Hematopoietic multipotent progenitor cell (in vitro differentiated cells): ENCODE measurements at regions not wholly inside any gene's neighbourhood (a gene's known extent, or its start where the extent isn't known, plus 50 kb on each side); places are given as distances from the start of the nearest gene placed in this dataset.

Experiments used
- DNase-seq, 3 donors: peaks; one replicate each; pipeline ENCODE4 v3.0.0-alpha.2; 2011 to 2015; ENCODE audit warnings: low read depth in 2 of 3, low spot score in 2 of 3

DNA sequence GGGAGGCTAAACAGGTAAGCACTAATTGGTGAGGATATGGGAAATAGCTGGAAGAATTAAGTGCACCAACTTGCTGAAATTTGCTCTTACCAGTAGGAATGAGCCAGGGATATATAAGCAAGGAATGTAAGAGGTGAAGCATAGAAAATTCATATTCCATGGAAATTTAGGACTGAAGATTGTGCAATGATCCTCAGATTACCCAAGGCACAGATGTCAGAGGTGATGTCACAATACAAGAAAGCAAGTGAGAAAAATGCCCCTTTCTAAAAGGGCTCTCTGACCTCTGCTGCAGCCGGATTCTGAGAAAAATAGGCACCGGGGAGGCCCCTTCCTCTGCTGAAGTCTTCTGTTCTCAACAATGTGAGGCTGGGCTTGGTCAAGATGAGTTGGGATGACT is 112.3 kb upstream of the ZNF678 start:
- no peak for DNase-seq

- no peak for DNase-seq
Observed at GRCh38 chr1:227450489-227450888, 112.9 kb upstream of the ZNF678 start.

DNA sequence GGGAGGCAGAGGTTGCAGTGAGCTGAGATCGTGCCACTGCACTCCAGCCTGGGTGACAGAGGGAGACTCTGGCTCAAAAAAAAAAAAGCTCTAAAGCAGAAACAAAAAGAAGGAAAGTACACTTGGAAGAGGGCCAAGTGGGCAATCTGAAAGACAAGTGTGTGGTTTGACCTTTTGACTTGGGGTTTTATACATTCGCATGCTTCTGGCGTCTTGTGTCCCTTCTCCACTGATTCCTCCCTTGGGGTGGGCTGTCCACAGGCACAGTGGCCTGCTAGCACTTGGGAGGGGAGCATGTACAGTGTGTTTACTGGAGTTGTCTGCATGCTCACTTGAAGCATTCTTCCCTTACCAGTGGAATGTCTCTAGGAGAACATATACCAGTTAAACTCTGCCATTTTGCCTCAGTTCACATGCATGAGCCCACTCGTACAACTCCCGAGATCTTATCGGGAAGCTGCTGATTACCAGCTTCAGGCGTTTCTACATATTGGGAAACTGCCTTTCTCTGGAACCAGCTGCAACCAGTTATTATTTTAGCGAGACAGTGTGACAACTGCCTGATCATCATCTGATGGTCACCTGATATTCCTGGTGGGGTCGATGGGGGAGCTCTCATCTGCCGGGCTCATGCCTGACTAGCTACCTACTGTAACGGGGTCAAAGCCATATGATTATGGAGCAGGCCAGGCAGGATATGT is 113.5 kb upstream of the ZNF678 start:
- peak in 1 of 3 donors; percentile 31 for DNase-seq

- DNase-seq: peak in 1 of 3 donors; percentile 42
Observed at GRCh38 chr1:227449051-227449450, 114.3 kb upstream of the ZNF678 start.

DNA sequence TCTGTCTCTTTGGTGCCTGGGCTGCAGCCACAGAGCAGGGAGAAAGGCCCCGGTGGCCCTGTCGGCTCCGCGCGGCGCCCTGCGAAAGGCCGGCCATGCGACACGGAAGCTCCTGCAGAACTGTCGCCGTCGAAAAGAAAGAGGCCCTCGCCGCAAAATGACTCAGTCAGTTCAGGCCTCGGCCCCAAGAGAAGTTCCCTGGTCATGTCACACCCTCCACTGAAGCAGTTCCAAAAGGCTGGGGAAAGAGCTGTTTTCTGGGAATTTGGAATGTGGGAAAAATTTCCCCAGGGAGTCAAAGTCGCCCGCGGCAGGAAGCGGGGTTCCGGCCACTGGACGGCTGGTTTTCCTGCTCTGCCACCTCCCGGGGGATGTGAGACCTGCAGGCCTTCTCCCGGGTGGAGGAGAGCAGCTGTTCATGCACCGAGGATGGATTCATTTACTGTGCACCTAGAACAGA is 115.8 kb upstream of the ZNF678 start:
- no peak for DNase-seq

GRCh38 chr1:227445746-227446145 is 117.6 kb upstream of the ZNF678 start:
- no peak for DNase-seq

- no peak for DNase-seq
Observed at GRCh38 chr1:227445092-227445674, 118.2 kb upstream of the ZNF678 start.

DNA sequence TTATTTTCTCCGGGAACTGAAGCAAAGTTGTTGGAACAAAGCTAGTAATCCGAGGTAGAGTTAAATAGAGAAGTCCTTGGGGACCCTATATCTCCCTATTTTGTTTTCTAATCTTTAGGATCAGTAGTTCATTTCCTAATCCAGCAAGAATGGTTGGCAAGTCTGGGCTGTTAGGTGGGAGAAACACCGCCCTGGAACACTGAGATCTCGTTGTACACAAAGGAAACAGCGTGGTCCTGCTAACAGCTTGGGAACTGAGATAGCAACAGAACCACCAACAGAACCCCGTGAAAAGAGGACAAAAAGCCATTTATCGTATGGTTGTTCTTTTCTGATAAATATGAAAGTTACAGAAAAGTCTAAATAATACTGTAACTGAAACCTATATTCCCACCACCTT is 121.9 kb upstream of the CDC42BPA start:
- DNase-seq: no peak

DNA sequence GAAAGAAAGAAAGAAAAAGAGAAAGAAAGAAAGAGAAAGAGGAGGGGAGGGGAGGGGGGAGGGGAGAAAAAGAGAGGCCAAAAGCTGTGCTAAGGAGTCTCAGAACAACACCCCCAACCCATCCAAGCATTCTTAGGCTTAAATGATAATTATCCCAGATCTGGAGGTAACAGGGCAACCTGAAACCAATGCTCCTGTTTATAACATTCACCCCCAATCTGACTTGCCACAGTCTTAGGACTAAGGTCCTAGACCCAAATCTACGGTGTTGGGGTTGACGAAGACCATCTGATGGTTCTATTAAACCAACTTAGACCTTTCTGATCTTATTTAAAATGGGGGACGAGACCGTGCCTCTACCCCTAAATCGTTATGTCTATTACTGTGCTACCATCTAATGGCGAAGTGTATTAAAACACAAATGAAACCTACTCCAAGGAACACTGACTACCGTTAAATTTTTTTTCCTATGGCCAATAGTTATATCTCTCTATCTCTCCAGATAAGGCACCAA is 119.3 kb upstream of the CDC42BPA start:
- peak in 2 of 3 donors; percentile 63 to 86 for DNase-seq

DNA sequence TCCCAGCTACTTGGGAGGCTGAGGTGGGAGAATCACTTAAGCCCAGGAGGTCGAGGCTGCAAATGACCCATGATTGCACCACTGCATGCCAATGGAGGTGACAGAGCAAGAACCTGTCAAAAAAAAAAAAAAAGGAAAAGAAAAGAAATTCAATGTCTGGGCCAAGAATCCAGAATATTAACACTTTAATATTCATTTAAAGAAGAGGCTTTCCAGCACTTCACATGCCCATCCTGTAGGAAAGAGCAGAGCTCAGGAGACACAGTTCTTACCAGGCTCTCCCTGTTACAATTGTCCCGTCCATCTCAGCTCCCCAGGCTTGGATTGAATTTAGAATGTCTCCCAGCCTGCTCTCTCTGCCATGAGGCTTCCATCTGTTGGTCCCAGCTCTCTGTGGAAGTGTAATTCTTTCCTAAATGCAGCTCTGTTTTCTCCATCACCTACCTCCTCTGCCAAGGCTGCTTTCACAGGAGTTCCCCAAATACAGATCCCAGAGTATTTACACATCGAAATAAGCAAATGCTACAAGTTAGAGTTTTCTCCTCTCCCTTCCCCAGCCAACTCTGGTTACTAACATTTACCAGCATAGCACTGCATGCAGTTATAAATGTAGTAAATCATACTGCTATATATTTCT is 116.6 kb upstream of the CDC42BPA start:
- no peak for DNase-seq

- no peak for DNase-seq
Observed at GRCh38 chr1:227433663-227434341, 115.5 kb upstream of the CDC42BPA start.

DNA sequence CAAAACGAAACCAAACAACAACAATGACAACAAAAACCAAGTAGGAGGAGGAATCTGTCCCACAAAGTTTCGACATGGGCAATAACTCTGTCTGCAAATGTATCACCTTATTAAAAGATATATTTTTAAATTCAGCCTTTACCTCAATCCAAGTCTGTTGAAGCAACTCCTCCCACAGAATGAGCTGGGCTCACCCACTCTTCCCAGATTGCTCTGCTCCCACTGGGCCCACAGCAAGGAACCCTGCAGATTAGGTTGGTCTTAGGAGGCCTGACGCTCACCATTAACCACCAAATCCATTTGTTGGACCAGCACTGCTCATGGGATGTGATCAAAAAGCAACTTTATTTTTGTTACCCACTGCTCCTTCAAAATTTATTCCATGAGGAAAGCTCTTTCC is 114.7 kb upstream of the CDC42BPA start:
- DNase-seq: no peak

DNA sequence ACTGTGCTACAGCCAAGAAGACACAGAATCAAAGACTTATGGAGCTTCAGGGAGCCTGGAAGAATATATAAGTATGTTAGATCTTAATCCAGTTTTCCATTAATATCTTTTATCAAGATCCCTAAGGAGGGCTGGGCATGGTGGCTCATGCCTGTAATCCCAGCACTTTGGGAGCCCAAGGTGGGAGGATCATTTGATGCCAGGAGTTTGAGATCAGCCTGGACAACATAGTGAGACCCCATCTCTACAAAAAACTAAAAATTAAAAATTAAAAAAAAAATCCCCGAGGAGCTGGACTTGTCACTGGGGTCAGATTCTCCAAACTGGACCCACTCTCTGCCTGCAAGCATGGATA is 113.9 kb upstream of the CDC42BPA start:
- DNase-seq: no peak

GRCh38 chr1:227429447-227430359 is 111.4 kb upstream of the CDC42BPA start:
- DNase-seq: no peak

DNA sequence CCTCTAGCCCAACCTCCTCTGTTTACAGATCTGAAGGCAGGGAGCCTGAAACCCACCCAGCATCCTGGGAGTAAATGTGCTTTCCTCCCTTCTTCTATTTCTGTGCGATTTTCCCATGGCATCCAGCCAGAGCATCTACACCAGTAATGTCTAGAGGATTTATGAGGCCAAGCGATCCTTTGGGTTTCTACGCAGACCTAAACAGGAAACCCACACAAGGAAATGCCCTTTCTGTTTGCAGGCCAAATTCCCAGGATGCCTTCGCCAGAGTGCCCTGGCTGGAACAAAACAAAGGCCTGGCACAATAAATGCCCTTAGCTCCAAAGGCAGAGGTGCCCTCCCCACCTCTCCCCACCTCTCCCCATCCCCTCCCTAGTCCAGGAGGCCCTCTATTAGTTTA is 110.5 kb upstream of the CDC42BPA start:
- no peak for DNase-seq

- no peak for DNase-seq
Observed at GRCh38 chr1:227427411-227427810, 109.1 kb upstream of the CDC42BPA start.

DNA sequence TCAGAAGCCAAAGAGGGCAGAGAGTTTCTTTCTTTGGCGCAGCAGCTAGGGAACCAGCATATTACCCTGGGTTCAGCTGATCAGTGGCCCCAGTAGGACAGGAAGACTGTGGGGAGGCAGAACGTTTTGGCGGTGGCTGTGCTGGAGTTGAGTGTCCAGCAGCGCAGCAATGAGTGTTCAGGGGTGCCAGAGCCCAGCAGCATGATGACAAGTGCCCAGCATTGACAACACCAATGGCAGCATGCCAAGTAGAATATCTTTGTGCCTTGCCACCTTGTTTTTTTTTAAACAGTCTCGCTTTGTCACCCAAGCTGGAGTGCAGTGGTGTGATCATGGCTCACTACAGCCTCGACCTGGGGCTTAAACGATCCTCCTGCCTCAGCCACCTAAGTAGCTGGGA is 106.7 kb upstream of the CDC42BPA start:
- DNase-seq: no peak

DNA sequence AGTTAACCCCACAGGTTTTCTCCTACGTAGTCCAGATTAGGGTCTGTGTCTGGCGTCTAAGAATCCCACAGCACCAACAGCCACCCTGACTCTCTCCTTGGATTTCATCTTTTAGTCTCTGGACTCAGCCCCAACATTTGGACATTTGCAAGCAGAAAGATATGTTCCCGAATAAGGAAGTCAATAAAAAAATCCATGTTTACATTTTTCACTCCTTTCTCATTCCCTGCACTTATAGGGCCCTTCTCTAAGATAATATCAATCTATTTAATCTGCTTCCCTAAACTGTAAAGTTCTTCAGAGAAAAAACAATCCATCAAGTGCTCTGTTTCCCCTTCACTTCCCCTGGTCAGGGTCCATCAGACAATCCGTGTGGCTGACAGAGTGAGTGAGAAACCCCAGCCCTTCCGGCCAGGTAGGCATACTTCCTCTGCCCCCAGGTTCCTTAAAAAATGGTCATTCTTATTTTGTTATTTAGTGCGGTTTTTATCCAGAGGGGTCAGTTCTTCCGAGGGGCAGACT is 105.9 kb upstream of the CDC42BPA start:
- no peak for DNase-seq

DNA sequence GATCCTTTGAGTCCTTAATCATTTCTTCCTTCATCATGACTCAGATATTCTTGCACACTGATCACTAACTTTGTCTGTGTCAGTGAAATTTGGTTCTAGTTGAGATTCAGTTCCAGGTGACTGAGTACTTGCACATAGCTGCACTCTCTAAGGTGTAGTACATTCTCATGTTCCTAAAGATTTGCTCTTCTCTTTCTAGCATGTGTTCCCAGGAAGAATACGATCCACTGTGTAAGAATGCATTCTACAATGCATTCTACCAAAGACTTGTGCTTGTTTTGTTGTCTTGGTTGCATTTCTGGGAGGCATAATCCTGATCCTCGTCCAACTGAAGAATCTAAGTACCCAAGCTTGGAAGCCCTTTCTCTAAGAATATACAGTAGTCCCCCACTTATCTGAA is 104.3 kb upstream of the CDC42BPA start:
- no peak for DNase-seq

DNA sequence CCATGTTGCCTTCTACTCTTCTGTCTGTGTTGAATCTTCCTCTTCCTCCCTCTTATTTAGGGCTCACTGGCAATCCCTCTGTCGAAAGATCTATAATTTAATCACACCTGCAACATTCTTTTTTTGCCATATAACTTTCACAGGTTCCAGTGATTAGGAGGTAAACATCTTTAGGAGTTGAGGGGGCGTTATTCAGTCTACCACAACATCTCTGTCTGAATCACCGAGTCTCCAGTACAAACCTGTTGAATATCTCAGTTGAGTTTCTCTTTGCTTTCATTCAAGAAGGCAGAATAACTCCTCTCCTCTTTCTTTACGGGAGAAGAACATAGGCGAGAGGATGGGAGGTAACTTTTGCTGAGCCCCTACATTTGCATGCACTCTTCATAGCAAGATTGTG is 101.9 kb upstream of the CDC42BPA start:
- DNase-seq: no peak
